Activated CD4-positive, CD25-positive, alpha-beta regulatory T cell treated with anti-CD3 and anti-CD28 coated beads, Interleukin-2, amount 50 U/mL, for 72 hours (primary cell): ENCODE measurements at regions not wholly inside any gene's neighbourhood (a gene's known extent, or its start where the extent isn't known, plus 50 kb on each side); places are given as distances from the start of the nearest gene placed in this dataset.

Experiments
- DNase-seq: peaks from one replicate; pipeline ENCODE4 v3.0.0; 2021

DNA sequence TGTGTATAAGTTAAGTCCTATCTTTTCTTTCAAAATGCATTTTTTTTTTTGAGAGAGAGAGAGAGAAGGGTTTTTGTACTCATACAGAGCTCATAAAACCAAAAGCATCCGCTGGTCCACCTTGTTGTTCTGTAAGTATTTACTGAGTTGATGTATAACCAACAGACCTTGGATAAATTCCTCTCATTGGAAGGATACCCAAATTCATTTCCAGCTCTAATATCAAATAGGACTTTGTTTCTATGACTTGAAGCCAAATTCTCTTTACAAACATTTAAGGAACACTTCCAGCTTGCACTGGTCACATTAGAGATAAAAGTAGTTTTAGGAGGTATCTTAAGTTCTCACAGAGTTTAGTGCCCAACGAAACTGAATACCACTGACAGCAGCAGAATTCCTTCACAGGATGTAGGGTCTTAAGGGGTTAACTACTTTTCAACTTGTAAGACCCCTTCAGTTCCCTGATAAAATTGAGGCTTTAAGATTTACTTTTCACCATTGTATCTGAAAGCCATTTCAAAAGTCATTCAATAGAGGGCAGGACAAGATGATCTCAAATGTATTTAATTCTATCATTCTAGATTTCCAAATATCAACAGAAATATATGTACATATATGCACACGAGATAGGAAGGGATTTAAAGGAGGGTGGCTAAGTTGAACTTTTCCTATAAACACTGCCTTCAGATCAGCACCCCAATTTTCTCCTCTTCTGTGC, 1398.5 kb upstream of the CELF4 start:
- no peak for DNase-seq

DNA sequence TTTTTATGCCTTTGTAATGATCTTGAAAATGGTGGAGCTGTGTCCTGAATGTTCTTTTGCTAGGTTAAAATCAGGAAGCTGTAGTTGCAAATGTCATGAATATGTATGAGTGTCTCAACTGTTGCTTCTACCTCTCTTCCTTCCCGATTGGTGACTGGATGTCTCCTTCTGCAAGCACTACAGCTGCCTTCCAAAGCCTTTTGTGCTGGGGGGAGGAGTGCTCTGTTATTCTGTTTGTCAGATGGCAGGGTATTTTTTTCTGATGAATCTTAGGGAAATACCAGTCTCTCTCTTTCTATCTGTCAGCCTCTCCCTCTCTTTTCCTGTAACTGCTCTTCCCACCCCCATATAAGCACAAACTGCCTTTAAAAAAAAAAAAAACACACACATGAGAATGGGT, 1396.3 kb upstream of the CELF4 start:
- DNase-seq: no peak

DNA sequence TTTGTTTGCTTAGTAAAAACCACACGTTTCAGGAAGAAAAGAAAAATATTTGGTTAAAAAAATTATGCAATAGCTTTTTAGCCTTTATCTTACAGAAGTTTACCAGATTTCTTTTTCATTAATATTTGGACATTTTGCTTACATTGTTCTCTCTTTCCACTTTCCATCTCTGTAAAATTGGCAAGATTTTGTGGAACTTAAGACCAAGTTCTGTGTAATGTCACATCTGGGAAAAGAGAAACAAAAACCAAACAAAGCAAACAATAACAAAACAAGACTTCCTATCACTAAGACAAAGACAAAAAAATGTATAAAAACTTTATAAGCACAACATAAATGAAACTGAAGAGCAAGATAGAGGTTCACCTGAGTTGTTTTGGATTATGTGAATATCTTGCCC, 1392.1 kb upstream of the CELF4 start:
- DNase-seq: no peak

DNA sequence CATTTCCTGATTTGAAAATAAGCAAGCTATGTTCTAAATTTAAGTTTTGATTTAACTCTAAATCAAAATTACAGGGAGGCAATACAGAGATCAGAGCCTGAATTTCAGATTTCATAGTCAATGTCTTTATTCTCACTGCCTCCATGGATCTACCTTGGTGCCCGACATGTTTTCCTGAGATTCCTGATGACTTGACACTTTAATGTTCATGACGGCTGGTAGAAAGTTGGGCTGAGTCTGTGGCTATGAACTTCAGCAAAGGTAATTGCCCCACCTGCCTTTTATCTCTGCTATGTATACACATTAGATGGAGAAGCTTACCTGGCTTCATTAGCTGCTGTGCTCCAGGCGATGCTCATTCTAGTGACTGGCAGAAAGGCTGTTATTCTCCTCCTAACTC, 1390.5 kb upstream of the CELF4 start:
- DNase-seq: no peak

DNA sequence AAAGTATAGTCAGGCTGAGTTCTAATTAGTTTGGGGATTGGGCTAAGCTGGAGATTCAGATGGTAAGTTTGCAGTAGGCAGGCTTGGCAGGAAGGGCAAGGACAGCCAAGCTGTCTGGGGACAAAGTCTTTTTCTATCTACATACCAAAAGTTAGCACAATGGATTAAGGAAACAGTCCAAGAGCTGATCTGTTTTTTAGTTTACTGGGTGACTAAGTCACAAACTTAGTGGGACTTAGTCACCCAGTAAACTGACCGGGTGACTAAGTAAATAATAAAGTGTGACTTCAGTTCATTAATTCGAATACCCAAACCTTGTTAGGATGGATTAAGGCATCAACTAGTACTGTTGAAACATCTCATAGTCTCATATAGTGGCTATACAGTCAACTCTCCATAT, 1386.0 kb upstream of the CELF4 start:
- DNase-seq: no peak

DNA sequence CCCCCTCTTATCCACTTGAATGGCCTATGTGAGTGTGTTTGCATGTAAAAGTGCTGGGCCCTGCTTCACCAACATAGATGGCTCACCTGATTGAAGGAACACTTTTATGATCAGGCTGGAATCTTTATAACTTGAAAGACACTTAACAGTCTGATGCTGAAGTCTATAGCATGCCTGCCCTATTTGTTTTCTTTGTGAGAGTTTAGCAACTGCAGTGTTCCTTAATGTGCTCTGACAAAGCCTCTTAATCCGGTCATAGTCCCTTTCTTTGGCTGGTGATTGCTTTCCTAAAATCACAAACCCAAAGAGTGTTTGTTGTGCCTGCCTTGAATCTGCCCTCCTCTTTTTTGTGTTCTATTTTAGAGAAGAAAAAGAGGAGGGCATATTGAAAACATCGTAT, 1382.8 kb upstream of the CELF4 start:
- DNase-seq: no peak

DNA sequence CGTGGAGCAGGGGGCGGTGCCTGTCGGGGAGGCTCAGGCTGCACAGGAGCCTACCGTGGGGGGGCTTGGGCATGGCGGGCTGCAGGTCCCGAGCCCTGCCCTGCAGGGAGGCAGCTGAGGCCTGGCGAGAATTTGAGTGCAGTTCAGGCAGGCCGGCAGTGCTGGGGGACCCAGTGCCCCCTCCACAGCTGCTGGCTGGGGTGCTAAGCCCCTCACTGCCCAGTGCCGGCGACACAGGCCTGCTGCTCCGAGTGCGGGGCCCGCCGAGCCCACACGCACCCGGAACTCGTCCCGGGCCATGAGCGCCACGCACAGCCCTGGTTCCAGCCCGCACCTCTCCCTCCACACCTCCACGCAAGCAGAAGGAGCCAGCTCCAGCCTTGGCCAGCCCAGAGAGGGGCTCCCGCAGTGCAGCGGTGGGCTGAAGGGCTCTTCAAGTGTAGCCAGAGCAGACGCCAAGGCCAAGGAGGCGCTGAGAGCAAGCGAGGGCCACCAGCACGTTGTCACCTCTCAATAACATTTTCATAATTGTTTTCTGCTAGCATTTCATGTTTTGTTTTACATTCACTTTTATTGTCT, 1378.9 kb upstream of the CELF4 start:
- DNase-seq: no peak

DNA sequence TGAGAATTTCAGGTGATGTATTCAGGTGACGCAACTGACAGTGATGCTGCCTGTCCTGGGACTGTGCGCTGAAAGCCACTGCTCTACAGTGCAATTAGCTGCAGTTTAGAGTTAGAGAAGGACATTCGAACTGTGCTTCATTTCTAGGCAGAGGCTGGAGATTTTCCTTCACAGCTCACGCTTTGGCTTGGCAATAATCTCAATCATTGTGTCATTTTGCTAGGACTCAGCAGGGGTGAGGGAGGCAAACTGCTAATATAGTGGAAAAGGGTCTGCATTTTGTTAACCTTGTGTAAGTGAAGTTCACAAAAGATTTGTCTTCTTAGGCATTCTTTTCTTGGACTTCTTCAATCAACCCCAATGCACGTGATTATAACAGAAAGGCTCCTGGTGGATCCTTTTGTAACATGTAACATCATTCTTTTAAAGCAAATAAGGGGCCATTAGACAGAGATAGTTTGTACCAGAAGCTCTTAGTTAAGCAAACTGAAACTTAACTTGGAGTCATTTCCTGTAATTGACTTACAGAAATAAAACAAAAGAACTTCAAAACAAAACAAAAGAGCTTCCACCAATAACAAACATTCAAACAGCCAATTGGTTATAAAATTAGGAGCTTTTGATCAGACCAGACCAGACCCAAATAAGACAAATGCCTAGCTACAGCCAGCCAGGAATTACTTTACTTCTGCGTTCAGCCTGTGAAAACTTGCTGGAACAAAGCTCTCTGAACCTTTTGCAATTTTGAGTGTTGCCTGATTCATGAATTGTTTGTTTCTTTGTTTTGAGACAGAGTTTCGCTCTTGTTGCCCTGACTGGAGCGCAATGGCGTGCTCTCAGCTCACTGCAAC, 1376.3 kb upstream of the CELF4 start:
- no peak for DNase-seq

DNA sequence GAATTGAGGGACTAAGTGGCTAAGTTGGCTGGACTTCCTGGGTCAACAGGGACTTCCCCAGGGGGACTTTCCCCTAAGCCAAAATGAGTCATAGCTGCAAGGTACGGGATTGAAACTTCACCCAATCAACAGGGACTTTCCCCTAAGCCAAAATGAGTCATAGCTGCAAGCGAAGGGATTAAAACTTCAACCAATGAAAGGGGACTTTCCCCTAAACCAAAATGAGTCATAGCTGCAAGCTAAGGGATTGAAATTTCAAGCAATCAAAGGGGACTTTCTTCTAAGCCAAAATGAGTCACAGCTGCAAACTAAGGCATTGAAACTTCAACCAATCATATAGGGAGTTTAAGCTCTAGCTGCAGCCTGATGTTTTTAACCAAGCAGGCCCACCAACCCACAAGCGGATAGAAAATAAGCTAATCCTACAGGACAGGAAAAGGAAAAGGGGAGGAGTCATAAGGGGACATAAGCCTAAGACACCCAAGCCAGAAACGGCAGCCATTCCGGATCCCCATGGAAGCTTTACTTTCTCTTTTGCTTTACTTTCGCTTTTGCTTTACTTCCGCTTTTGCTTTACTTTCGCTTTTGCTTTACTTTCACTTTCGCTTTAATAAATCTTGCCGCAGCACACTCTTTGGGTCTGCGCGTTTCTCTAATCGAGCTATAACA, 1375.4 kb upstream of the CELF4 start:
- peak; percentile 34 for DNase-seq

DNA sequence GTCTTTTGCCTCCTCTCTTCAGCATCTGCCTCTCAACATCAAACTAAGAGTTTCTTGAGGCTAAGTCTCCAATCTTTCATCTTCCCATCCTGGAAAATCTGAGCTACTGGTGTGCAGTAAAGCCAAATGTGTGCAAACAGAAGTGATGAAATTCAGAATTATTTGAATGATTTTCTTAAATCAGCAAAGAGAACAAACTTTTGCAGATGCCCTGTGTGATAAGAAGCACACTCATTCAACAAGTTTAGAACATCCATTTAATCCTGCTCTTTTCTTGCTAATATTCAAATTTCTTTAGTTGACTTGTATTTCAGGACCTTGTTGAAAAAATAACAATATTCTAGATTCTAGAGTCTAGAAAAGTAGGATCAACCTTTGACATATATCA, 1374.9 kb upstream of the CELF4 start:
- no peak for DNase-seq

DNA sequence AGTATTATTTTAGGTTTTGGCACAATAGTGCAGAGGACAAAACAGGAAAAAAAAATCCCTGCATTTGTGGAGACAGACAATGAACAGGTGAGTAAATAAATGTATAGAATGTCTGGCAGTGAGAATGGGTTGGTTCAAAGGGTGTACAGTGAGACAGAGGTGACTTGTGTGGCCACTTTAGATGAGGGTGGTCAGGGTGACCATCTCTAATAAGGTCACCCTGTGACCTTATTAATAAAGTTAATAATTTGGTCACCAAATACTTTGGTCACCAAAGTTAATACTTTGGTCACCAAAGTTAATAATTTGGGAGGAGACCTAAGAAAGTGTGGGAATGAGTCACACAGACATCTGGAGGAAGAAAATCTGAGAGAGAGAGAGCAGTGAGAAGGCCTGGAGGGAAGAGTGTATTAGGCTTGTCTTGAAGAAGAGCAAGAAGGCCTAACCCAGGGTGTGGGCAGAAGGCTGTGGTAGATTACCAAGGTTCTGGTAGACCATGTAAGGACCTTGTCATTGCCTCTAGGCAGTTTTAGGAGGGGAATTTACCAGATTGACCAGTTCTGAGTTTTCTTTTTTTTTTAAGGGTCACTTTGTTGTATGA, 1368.4 kb upstream of the CELF4 start:
- no peak for DNase-seq

DNA sequence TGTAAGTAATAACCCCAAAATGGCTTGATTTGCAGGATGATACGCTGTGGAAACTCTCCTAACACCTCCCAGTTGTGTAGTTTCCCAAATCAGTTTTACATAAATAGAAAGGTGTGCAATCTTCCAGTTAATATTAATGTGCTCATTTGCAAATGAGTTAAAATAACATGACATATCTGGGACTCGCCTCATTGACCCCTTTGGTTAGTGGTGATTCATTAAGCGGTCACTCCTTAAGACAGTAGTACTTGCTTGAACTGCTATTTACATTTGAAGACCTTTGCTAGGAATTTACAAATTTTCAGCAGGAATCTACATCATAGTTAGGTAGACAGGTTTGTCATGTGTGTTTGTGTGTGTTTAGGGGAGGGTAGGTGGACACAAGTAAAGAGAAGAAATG, 1367.7 kb upstream of the CELF4 start:
- DNase-seq: no peak

DNA sequence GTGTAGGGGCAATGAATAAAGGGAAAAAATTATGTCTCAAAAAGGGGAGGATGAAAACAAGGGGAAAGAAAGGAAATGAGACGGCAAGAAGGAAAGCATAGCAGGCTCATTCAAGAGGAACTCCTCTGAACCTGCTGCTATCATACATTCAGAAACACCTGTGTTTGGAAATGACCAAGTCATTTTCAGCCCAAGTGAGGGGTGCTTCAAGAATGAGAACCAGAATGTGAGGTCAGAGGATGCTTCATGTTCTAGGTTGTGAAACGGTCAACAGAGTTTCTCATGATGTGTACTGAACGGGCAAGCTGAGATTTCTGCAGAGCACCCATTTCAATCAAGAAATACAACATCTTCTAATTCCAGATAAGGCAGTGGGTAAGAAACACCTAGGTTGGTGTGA, 1367.2 kb upstream of the CELF4 start:
- DNase-seq: no peak

DNA sequence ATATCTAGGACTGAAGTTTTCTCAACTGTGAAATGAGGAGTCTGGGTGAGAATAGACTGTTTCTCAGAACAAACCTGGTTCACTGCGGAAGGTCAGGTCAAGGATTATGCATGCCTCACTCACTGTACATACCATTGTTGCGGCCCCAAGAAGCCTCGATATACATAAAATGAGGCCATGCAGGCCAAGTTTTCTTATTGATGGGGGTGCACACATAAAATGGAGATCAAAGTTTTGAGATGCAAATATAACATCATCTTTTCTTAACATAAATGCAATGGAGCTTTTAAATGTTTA, 1366.1 kb upstream of the CELF4 start:
- DNase-seq: no peak

DNA sequence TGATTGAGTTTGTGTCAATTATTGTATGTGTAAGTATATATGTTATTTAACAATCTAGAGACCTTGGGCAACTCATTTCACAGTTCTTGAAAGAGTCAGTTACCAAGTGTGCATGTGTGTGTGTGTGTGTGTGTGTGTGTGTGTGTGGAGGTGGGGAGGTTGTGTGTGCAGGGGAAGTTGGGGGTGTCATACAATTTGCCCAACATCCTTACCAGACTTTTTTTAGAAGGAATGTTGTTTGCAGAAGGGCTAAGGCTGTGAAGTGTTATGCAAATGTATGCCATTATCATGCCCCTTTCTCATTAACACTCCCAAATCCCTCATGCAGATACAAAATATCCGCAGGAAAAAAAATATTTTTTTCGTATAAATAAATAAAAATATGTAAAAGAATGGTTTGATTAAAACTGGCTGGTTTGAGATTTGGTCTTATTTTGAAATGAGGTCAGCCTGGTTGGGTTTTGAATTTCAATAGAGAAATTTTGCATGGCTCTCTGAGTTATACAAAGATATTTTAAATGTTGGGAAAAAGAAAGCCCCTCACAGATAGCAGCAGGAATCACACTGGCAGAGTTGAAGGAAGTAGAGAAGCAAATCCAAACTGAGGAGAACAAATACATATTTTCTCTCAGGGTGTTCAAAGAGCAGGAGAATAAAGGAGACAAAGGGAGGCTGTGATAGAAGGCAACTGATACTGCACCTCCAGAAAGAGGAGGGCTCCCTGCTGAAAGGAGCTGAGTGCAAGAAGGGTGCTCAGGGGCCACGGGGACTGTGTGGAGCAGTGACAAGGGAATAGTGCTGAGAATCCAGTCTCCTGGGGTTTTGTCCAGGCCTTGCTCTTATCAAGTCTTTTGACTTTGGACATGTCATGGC, 1365.5 kb upstream of the CELF4 start:
- DNase-seq: no peak

DNA sequence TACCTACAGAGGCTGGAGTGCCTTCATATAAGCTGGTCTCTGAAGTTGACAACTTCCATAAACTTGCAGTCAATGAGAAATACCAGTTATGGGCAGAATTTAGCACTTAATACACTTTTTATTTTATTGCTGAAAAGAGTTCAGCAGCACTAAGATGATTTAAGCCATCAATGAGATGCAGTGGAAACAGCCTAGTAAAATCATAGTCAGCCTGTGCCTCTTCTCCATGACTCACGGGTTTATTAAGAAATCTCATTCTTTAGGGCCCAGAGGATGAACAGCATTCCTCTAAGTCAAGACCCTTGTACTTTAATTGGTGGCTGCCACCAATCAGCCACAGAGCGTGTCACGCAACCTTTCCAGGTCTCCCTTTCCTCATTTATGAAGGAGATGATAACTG, 1357.9 kb upstream of the CELF4 start:
- no peak for DNase-seq

DNA sequence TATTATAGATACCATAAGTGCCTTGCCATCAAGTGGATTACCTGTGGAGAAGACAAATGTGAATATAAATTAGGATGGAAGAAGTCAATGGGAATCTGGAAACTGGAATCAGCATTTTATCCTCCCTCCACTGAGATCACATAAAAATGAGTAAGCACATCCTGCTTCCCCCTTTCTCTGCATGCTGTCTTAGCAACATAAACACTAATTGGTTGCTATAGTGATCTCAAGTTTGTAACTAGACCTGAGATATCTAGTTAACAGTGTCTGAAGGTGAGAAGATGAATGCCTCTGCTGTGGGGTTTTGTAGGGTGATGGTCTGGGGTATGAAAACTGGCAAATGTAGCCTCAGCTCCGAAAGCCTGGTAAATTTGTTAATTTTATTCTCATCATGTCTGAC, 1357.5 kb upstream of the CELF4 start:
- DNase-seq: no peak

DNA sequence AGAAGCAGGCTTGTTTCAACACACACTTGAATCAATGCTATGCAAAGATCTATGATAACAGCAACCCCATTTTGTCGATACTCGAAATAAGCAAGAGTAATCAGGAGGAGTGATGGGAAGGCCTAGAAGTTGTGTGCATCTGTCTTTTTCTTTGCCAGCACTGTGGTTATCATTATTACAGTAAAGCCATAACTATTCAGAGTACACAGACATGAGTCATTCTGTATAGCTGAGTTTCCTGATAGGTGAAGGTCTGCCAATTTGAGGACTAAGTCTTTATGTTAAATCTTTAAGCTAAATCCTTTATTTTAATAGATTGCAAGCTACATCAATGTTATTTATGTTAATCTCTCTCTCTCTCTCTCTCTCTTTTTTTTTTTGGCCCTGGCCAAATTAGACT, 1344.4 kb upstream of the CELF4 start:
- DNase-seq: no peak

DNA sequence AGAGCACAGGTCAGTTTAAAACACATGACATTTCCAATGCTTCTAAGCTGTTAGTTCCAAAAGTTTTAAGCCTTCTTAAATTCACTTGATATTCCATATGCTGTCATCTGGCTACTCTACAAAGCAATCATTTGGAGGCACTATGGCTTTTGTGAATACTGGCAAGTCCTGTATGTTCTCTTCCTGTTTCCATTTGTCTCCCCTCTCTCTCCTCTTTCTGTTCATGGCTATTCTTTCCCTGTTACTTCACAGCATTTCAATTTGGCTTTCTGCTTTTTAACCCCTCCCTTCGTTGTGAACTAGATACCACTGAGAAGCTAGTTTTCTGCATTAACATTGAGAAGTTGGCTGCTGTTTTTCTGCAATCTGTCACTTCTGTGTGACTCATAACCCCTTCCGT, 1337.2 kb upstream of the CELF4 start:
- DNase-seq: no peak

DNA sequence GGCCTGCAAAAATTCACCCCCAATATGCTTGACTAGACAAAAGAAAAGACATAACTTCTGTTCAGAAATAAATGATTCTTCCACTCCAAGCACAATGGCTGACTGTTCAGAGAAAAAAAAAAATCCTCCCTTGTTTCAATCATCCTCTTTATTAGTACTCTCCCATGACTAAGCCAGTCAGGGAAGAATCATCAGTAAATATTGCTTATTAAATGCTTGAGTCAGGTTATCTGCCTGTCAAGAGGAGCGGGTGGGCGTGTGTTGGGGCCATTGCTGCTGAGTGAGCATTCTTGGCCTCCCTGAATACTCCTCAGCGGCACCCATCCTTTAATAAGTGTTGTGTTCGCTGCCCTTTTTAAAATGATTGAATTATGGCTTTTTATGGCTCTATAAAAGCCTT, 1334.8 kb upstream of the CELF4 start:
- no peak for DNase-seq

DNA sequence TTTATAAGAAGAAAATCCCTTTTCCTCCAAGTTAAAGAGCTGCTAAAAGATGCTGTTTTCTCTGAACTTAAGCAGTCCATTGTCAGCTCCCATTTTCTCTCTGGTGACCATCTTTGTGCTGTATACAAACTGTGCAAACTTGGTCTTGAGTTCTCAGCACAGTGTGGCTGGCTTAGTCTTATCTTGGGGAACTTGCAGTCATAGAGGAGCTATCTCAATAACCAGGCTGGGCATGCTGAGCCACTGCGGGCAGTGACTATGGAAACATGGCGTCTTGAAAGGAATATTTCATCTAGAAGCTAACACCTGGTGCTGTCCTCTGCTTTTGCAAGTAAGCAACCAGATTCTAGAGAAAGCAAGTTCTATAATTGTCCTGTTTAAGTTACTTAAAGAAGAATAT, 1334.4 kb upstream of the CELF4 start:
- no peak for DNase-seq

DNA sequence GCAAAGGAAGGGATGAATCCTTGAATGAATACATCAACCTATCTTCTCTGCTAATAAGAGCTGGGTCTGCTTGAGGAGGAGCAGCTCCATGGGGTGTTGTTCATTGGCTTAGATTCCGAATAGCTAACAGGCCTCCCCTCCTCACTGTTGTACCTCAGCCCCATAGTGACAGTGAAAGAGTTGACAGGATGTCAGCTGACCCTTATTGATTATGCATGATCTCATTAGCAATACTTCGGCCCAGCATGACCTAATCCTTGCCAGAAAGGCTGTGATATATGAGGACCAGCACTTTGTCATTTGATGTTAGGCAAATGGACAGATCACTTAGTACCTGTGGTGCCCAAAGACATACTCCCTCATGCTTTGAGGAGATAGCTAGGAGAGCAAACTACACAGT, 1333.7 kb upstream of the CELF4 start:
- DNase-seq: no peak

DNA sequence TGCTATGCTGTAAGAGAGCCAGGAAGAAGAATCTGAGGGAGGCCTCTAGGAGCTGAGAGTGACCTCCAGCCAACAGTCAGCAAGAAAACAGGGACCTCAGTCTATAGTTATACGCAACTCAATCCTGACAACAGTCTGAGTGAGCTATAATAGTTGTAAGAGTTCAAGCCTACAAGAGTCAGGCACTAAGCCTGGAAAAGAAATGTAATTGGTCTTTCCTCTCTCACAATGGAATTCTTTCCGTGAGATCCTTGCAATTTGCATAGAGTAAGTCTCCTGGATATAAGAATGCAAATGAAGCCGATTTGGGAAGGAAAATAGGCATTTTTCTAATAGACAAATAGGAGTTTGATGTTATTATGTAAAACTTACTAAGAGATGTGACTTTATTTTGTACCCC, 1332.6 kb upstream of the CELF4 start:
- DNase-seq: no peak
